Hepatocyte (in vitro differentiated cells): ENCODE measurements at regions not wholly inside any gene's neighbourhood (a gene's known extent, or its start where the extent isn't known, plus 50 kb on each side); places are given as distances from the start of the nearest gene placed in this dataset.
"Not testable (repeated sequence)": the region's sequence is repeated elsewhere in the genome, so short reads cannot be mapped to it uniquely, and the experiment has no call there.

Source experiments
- DNase-seq: peaks from one replicate; pipeline ENCODE4 v3.0.0-alpha.2; 2016; ENCODE audit warnings: low spot score
- H2AFZ ChIP-seq: fragments of 200-600 bp; sonication (generic); 2 replicates; pipeline ENCODE4 v1.6.0; 2016; ENCODE audit warnings: antibody characterized with exemption, mild to moderate bottlenecking
- H3K27ac ChIP-seq: fragments of 200-600 bp; sonication (generic); 2 replicates; pipeline ENCODE4 v1.5.1; 2016; ENCODE audit warnings: mild to moderate bottlenecking
- H3K27me3 ChIP-seq: fragments of 200-600 bp; sonication (generic); 2 replicates; pipeline ENCODE4 v1.6.1; 2016
- H3K36me3 ChIP-seq: fragments of 200-600 bp; sonication (generic); replicated peaks from 2 replicates; pipeline ENCODE4 v1.5.1; 2016; ENCODE audit warnings: low read depth; ENCODE audit not compliant: insufficient read depth
- H3K4me1 ChIP-seq: fragments of 200-600 bp; sonication (generic); 2 replicates; pipeline ENCODE4 v1.5.1; 2016; ENCODE audit warnings: mild to moderate bottlenecking, moderate library complexity; ENCODE audit not compliant: insufficient read depth
- H3K4me2 ChIP-seq: fragments of 200-600 bp; sonication (generic); 2 replicates; pipeline ENCODE4 v1.6.0; 2016
- H3K4me3 ChIP-seq: fragments of 200-600 bp; sonication (generic); 2 replicates; pipeline ENCODE4 v1.5.1; 2016; ENCODE audit warnings: mild to moderate bottlenecking
- H3K79me2 ChIP-seq: fragments of 200-600 bp; sonication (generic); 2 replicates; pipeline ENCODE4 v1.6.0; 2017; ENCODE audit warnings: mild to moderate bottlenecking
- H3K9me2 ChIP-seq: fragments of 200-600 bp; sonication (generic); replicated peaks from 2 replicates; pipeline ENCODE4 v1.6.0; 2017; ENCODE audit warnings: mild to moderate bottlenecking; ENCODE audit not compliant: insufficient read depth
- H3K9me3 ChIP-seq: fragments of 200-600 bp; sonication (generic); 2 replicates; pipeline ENCODE4 v1.5.1; 2016; ENCODE audit warnings: low read depth, mild to moderate bottlenecking
- H4K20me1 ChIP-seq: fragments of 200-600 bp; sonication (generic); 2 replicates; pipeline ENCODE4 v1.6.0; 2016; ENCODE audit warnings: mild to moderate bottlenecking; ENCODE audit not compliant: insufficient read depth, poor library complexity, severe bottlenecking
- CTCF ChIP-seq: fragments of 200-600 bp; sonication (generic); IDR thresholded peaks from 2 replicates; pipeline ENCODE4 v1.5.1; 2016; ENCODE audit warnings: antibody characterized with exemption, mild to moderate bottlenecking; ENCODE audit not compliant: poor library complexity
- EZH2 ChIP-seq: fragments of 200-600 bp; sonication (generic); IDR thresholded peaks from 2 replicates; pipeline ENCODE4 v1.6.1; 2016; ENCODE audit warnings: antibody characterized with exemption, mild to moderate bottlenecking, borderline replicate concordance
- EZH2phosphoT487 ChIP-seq: fragments of 200-600 bp; sonication (generic); IDR thresholded peaks from one replicate; pipeline ENCODE4 v1.6.1; 2018; ENCODE audit warnings: antibody characterized with exemption, mild to moderate bottlenecking, low read depth, moderate library complexity; ENCODE audit not compliant: unreplicated experiment, severe bottlenecking
- WGBS: methylation state at CpG from one replicate; pipeline ENCODE4 v1.1.6; 2016; ENCODE audit warnings: low lambda C conversion rate; ENCODE audit errors: missing lambda C conversion rate; 5-methylcytosine and 5-hydroxymethylcytosine counted together

GRCh38 chrX:46179748-46180147, 365.5 kb downstream of the ZNF674 start:
- Histone ChIP-seq H3K79me2 (no peaks in the 10 kb centered on the region), H4K20me1 (no peaks in the 10 kb centered on the region), H3K27ac (no peak overlapping the region), H3K36me3 (no peaks in the 10 kb centered on the region), H3K4me1 (no peaks in the 10 kb centered on the region), H3K4me2 (no peak overlapping the region), H3K4me3 (no peak overlapping the region), H3K9me3 (no peaks in the 10 kb centered on the region), H2AFZ (no peak overlapping the region), H3K9me2 (no peaks in the 10 kb centered on the region), H3K27me3 (no peaks in the 10 kb centered on the region)
- DNase-seq: no peak
- no peak for TF ChIP-seq EZH2
- TF ChIP-seq CTCF: no peak
- no peak for TF ChIP-seq EZH2phosphoT487
- 78% methylated on average over 3 of the region's 3 CpGs for WGBS

GRCh38 chrX:46178763-46179162, 366.5 kb downstream of the ZNF674 start:
- Histone ChIP-seq H3K4me2 (no peak overlapping the region), H3K27me3 (no peaks in the 10 kb centered on the region), H3K36me3 (no peaks in the 10 kb centered on the region), H3K9me2 (no peaks in the 10 kb centered on the region), H3K4me1 (no peaks in the 10 kb centered on the region), H4K20me1 (no peaks in the 10 kb centered on the region), H3K79me2 (no peaks in the 10 kb centered on the region), H3K4me3 (no peak overlapping the region), H2AFZ (no peak overlapping the region), H3K27ac (no peak overlapping the region), H3K9me3 (no peaks in the 10 kb centered on the region)
- WGBS: 67% methylated on average over 1 of the region's 1 CpG
- no peak for DNase-seq
- no peak for TF ChIP-seq EZH2
- TF ChIP-seq EZH2phosphoT487: no peak
- TF ChIP-seq CTCF: no peak

- Histone ChIP-seq H3K36me3 (no peaks in the 10 kb centered on the region), H3K27me3 (no peaks in the 10 kb centered on the region), H3K4me3 (no peak overlapping the region), H2AFZ (no peak overlapping the region), H3K9me2 (no peaks in the 10 kb centered on the region), H3K9me3 (no peaks in the 10 kb centered on the region), H3K27ac (no peak overlapping the region), H4K20me1 (no peaks in the 10 kb centered on the region), H3K79me2 (no peaks in the 10 kb centered on the region), H3K4me2 (no peak overlapping the region), H3K4me1 (no peaks in the 10 kb centered on the region)
- no peak for DNase-seq
- TF ChIP-seq EZH2 (no peak), CTCF (no peak), EZH2phosphoT487 (no peak)
Measured at GRCh38 chrX:46173159-46173558, 372.1 kb downstream of the ZNF674 start.

GRCh38 chrX:46171457-46171856, 373.8 kb downstream of the ZNF674 start:
- WGBS: 92% methylated on average over 4 of the region's 4 CpGs
- H3K4me3 ChIP-seq, H3K4me2 ChIP-seq, H3K4me1 ChIP-seq, DNase-seq, H4K20me1 ChIP-seq, H3K9me3 ChIP-seq, H3K36me3 ChIP-seq, H3K27ac ChIP-seq, H3K27me3 ChIP-seq, H3K79me2 ChIP-seq, H2AFZ ChIP-seq, H3K9me2 ChIP-seq: not testable (repeated sequence)
